Activated CD4-positive, alpha-beta T cell treated with anti-CD3 and anti-CD28 coated beads, Interleukin-2, amount 50 U/mL, for 1 hour (primary cell): ENCODE measurements at regions not wholly inside any gene's neighbourhood (a gene's known extent, or its start where the extent isn't known, plus 50 kb on each side); places are given as distances from the start of the nearest gene placed in this dataset.

ENCODE experiments used
- DNase-seq: peaks from one replicate; pipeline ENCODE4 v3.0.0-alpha.2; 2020

GRCh38 chr2:239522002-239522739 is 121.4 kb upstream of the HDAC4 start:
- DNase-seq: no peak

DNA sequence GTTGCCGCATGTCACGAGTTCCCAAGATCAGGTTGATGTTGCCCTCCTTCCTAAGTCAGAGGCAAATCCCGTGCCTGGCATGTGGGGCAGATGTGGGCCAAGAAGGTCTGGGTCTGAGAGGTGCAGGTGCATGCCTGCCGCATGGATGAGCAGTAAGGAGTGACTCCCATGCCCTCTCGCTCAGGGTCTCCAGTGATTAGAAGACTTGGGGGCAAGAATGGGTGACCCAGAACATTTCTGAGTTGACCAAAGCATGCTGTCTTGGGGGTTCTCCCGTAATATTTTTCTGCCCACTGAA is 120.6 kb upstream of the HDAC4 start:
- no peak for DNase-seq

- no peak for DNase-seq
Observed at GRCh38 chr2:239520811-239521517, 120.1 kb upstream of the HDAC4 start.

DNA sequence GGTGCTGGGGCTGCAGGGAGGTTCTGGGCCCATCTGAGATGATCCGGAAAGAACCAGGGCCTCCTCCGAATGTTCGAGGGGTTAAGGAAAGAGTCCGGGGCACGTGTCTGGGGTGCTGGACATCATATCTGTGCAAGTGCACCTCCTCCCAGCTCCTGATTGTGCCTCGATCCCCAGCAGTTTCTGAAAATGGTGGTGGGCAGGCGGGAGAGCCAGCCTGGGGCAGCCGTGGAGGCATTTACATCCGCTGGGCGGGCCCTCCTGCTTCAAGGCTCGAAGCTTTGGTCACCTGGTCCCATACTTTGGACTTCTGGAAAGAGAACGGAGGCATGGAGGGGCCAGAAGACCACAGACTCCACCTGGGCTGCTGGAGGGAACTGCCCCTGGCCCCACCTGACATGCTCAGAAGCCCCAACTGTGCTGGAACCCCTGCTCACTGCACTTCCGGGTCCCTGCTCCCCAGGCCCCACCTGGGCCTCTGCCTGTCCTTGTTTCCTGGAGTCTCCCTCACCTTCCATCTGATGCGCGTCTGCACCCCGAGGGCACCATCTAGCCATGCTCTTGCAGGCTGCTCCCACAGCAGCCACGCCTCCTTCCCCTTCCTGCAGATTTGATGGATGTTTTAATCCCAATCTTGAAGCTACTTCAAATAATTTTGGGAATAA is 119.2 kb upstream of the HDAC4 start:
- DNase-seq: no peak

GRCh38 chr2:239519089-239519920 is 118.5 kb upstream of the HDAC4 start:
- no peak for DNase-seq

GRCh38 chr2:239518286-239519088 is 117.7 kb upstream of the HDAC4 start:
- no peak for DNase-seq

GRCh38 chr2:239517686-239518085 is 116.9 kb upstream of the HDAC4 start:
- no peak for DNase-seq

DNA sequence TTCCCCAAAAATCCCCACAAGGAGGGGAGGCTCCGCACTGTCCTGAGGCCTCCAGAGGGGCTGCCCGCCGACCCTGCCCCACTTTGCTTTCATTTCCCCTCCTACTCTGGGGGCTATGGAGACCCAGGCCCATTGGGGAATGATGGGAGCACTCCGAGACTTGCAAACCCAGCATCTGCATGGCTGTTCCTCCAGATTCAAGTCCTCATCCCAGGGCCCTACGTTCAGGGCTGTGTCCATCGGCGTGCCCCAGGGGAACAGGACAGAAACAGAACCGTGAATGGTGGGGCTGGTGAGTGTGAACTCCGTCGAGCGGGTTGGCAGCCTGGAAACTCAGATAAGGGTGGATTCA is 116.1 kb upstream of the HDAC4 start:
- no peak for DNase-seq

DNA sequence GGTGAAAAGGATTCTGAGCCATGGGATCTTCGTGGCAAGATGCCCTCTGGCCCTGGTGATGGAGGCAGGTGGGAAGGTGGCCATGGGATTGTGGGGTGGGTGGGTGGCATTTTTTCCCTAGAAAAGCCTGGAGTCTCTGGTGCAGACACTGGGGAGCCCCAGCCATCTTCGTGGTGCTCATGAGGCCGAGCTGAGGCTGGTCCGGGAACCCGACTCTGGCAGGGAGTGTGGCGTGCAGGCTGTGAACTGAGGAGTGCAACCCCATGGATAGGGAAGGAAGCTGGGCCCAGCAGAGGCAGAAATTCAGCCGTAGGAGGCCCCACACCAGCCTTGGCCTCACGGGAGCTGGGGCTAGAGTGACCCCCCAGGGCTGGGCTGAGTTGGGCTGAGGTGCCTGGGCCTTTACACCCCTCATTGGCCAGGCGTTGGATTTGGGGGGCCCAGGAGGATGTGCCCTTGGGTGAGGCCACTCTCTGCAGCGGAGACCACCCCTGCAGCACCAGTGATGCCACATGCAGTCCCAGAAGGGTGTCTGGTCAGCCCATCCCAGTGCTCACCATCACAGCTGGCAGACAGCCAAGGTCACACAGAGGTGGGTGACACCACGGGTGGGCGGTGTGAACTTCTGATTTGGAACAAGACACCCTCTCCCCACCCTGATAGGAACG is 115.6 kb upstream of the HDAC4 start:
- no peak for DNase-seq

DNA sequence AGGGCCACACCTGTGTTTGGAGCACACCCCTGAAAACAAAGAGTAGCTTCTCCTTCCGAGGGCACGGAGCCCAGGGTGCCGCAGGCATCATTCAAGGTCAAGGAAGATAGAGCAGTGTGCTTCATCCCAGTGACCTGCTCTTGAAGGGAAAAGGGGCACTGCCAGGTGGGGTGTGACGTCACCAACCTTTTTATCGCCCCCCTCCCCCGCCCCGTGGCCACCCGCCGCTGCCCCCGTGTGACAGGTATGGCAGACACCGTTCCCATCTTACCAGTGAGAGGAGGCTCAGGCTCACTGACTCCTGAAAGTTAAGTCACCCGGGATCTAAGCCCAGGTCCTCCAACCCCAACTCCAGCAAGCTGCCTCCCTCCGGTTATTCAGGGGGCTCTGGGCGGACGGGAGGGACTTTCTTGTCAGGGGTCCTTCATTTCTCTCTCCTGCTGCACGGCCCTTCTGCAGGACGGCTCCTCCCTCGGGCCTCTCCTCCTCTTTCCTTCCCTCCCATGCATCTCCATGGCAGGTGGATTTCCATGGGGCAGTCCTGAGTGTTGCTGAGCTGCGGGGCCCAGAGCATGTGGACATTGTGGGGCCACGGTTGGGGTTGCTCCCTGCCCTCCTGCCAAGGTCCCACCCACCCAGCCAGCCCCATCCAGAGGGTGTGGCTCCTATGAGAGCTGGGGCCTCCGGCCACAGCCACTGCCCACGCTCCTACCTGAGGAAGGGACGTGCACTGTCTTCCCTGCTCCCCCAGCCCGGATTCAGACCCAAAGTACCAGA is 114.1 kb upstream of the HDAC4 start:
- DNase-seq: no peak

GRCh38 chr2:239512054-239512453 is 111.2 kb upstream of the HDAC4 start:
- DNase-seq: no peak

DNA sequence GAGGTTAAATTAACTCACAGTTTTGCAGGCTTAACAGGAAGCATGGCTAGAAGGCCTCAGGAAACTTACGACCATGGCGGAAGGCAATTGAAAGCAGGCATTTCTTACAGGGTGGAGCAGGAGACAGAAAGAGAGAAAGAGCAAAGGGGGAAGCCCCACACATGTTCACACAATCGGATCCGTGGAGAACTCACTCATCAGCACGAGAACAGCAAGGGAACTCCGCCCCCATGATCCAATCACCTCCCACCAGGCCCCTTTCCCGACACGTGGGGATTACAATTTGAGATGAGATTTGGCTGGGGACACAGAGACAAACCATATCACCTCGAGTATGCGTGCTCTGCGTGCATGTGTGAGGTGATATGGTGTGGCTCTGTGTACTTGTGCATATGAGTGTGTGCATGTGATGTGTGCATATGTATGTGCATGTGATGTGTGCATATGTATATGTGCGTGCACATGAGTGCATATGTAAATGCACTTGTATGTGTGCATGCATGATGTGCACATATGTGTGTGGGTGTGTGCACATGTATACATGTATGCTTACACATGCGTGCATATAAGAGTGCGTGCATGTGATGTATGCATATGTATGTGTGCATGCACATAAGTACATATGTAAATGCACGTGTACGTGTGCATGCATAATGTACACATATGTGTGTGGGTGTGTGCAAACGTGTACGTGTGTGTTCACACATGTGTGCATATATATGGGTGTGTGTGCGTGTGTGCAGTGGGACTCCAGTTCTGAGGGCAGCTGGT is 108.7 kb upstream of the HDAC4 start:
- no peak for DNase-seq

- no peak for DNase-seq
Observed at GRCh38 chr2:239508261-239508660, 107.4 kb upstream of the HDAC4 start.

GRCh38 chr2:239507576-239508258 is 106.9 kb upstream of the HDAC4 start:
- DNase-seq: no peak

GRCh38 chr2:239506961-239507360 is 106.1 kb upstream of the HDAC4 start:
- no peak for DNase-seq

DNA sequence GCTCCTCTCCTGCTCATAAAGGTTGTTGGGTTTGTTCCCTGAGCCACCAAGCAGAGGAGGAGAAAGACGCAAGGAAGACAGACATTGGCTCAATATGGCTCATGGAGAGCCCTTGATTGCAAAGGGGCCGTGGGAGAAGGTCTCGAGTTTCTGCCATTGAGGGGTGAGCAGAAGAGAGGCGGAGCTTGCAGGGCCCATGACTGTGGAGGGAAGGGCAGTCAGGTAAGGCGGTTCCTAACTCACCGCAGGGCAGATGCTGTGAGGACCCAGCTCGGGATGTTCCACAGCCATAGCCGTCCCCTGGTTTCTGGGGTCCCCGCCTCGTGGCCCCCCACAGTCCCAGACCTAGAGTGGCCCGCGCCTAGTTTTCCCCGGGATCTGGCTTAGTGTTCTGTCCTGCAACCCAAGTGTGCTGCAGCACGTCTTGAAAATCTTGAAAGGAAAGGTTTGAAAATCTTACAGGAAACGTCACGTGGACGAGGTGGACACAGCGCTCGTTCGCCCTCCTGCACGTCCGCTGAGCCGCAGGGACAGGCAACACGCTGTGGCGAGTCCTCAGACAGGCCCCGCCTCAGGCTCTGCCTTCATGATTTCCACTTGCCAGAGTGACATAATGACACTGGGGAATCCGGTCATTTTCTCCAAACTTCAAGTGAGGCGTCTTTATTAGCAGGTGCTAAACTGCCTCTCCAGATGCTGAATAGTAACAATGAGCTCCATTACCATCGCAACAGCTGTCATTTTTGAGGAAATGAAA is 105.5 kb upstream of the HDAC4 start:
- no peak for DNase-seq

DNA sequence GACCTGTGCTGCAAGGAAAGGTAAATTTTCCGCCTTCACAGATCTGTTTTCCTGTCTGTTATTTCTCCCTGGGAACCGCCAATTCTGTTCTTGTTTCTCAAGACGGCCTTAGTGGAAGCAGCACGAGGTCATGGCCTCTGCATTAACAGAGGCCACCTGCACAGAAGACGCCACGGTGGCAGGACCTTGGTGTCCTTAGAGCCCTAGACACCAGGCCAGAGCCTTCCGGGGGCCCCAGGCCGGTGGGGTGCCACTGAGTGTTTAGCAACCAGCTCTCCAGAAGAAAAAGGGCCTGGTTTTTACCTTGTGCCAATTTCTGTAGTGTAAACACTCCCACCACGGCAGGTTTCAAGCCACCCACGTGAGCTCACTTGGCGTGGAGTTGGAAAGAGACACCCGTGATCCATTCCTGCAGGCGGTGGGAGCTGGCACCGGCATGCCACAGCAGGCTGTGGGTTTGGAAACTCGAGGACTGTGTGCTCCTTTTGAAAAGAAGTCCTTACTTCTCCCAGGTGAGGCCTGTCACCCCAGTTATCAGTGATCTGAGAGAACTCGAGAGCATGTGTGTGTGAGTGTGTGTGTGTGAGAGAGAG is 103.9 kb upstream of the HDAC4 start:
- no peak for DNase-seq

- DNase-seq: no peak
Observed at GRCh38 chr2:239502430-239503186, 101.8 kb upstream of the HDAC4 start.
